ENCODE measurements at regions not wholly inside any gene's neighbourhood (a gene's known extent, or its start where the extent isn't known, plus 50 kb on each side); places are given as distances from the start of the nearest gene placed in this dataset.
"Not testable (repeated sequence)": the region's sequence is repeated elsewhere in the genome, so short reads cannot be mapped to it uniquely, and the experiment has no call there.

DNA sequence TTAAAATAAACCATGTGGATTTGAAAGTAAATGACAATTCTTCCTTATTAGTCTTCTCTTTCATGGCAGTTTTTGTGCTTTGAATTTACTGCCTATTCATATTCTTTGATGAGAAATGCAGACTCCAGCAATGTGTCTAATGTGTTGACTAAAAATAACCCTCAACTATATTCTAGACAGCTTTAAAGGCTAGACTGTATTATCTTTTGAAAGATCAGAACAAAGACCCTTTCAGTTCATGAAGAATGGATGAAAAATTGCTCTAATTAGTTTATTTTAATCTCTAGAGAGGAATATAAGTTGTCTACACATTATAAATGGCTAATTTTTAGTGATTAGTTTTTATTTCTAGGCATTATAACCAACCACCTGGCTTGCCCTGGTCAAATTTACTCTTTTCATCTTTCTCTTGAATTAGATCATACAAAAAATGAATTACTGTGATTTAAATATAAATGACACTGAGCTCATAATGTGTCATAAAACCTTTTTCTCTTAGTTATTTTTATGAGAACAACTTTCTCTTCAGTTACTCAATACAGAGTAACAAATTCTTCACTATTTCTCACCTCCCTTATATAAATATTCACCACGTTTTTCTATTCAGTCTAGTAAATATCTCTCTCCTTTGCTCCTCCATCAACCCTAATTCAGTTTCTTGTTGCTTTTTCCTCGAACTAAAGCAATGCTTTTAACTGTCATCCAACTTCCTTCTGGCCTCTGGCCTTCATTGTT lies 428.5 kb upstream of the TMPRSS15 start:
- ChIA-PET CTCF (no interaction called here), POLR2A (no interaction called here)
- H3K4me3 Mint-ChIP-seq = no peak overlapping the region
- no peaks in the 10 kb centered on the region for H3K27me3 Mint-ChIP-seq
- peaks cover 16% of the 10 kb centered on the region for H3K9me3 Mint-ChIP-seq
- no peak for DNase-seq
- no peaks in the 10 kb centered on the region for H3K36me3 Mint-ChIP-seq (ENCODE audit: low read depth)
- H3K4me1 Mint-ChIP-seq = no peaks in the 10 kb centered on the region
- H3K27ac Mint-ChIP-seq = no peak overlapping the region

DNA sequence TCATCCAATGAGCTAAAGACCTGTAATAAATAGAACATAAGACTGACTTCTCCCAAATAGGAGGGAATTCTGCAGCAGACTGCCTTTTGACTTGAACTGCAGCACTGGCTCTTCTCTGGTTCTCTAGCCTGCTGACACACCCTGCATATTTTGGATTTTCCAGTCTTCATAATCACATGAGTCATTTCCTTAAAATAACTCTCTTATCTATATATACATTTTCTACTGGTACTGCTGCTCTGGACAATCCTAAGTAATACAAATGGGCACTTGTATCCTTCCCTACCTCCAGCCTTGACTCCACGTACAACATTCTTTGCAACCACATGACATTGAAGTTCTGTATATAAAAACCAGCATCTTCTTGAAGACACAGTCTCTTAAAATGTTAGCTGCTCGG lies 429.4 kb upstream of the TMPRSS15 start:
- H3K36me3 Mint-ChIP-seq (ENCODE audit: low read depth) = no peaks in the 10 kb centered on the region
- CTCF ChIA-PET = no interaction called here
- H3K4me1 Mint-ChIP-seq = no peaks in the 10 kb centered on the region
- no peak overlapping the region for H3K27ac Mint-ChIP-seq
- peaks cover 16% of the 10 kb centered on the region for H3K9me3 Mint-ChIP-seq
- POLR2A ChIA-PET = no interaction called here
- DNase-seq = no peak
- no peaks in the 10 kb centered on the region for H3K27me3 Mint-ChIP-seq
- no peak overlapping the region for H3K4me3 Mint-ChIP-seq

DNA sequence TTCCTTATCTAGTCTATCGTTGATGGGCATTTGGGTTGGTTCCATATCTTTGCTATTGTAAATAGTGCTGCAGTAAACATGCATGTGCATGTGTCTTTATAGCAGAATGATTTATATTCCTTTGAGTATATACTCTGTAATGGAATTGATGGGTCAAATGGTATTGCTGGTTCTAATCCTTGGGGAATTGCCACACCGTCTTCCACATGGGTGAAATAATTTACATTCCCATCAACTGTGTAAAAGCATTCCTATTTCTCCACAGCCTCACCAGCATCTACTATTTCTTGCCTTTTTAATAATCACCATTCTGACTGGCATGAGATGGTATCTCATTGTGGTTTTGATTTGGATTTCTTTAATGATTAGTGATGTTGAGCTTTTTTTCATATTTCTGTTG lies 430.5 kb upstream of the TMPRSS15 start:
- DNase-seq; H3K4me1 Mint-ChIP-seq; H3K27ac Mint-ChIP-seq; H3K4me3 Mint-ChIP-seq; CTCF ChIA-PET; POLR2A ChIA-PET; H3K36me3 Mint-ChIP-seq (ENCODE audit: low read depth); H3K27me3 Mint-ChIP-seq: not testable (repeated sequence)
- H3K9me3 Mint-ChIP-seq = peaks cover 16% of the 10 kb centered on the region

DNA sequence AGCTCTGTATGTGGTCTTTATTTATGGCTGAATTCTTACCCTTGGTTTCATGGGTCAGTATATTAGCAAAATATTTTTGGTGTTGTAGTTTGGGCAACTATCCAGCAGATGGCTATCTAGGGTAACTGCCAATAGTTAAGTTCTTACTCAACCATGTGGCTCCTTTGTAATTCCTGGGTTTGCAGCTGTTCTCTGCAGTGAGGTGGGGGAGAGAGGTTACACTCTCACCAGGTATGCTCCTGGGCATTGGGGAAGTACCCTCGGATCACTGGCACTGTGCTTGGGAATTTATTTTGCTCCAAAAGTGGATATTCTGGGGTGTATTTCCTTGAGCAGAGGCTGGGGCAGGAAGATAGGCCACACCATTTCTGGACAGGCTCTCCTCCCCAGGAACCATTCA lies 436.7 kb upstream of the TMPRSS15 start:
- POLR2A ChIA-PET = no interaction called here
- H3K27me3 Mint-ChIP-seq = no peaks in the 10 kb centered on the region
- no peaks in the 10 kb centered on the region for H3K4me1 Mint-ChIP-seq
- no peak overlapping the region for H3K27ac Mint-ChIP-seq
- H3K4me3 Mint-ChIP-seq = no peak overlapping the region
- no peak for DNase-seq
- CTCF ChIA-PET = no interaction called here
- H3K9me3 Mint-ChIP-seq = peaks cover 7% of the 10 kb centered on the region
- no peaks in the 10 kb centered on the region for H3K36me3 Mint-ChIP-seq (ENCODE audit: low read depth)

DNA sequence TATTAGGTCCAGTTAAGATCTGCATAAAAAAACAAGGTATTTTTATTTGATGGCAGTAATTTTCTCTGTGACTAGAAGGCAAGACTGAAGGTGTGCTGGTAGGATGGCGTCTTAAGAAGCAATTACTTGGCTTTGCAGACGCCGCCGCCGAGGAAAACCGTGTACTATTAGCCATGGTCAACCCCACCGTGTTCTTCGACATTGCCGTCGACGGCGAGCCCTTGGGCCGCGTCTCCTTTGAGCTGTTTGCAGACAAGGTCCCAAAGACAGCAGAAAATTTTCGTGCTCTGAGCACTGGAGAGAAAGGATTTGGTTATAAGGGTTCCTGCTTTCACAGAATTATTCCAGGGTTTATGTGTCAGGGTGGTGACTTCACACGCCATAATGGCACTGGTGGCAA lies 454.0 kb upstream of the TMPRSS15 start:
- POLR2A ChIA-PET; H3K4me3 Mint-ChIP-seq; CTCF ChIA-PET; H3K36me3 Mint-ChIP-seq (ENCODE audit: low read depth); H3K27ac Mint-ChIP-seq; H3K4me1 Mint-ChIP-seq; H3K27me3 Mint-ChIP-seq; DNase-seq: not testable (repeated sequence)
- H3K9me3 Mint-ChIP-seq = peaks cover 16% of the 10 kb centered on the region

DNA sequence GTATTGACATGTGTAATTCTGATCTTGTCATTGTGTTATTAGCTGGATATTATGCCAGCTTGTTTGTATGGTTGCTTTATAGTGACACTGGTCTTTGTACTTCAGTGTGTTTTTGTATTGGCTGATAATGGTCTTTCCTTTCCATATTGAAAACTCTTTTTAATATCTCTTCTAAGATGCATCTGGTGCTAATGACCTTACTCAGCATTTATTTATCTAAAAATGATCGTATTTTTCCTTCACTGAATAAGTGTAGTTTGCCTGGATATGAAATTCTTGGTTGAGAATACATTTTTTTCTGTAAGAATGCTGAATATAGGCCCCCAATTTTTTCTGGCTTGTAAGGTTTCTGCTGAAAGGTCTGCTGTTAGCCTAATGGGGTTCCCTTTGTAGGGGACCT lies 465.5 kb upstream of the TMPRSS15 start:
- Mint-ChIP-seq H3K4me1 (no peaks in the 10 kb centered on the region), H3K27me3 (no peaks in the 10 kb centered on the region), H3K4me3 (no peak overlapping the region), H3K9me3 (peaks cover 12% of the 10 kb centered on the region), H3K36me3 (ENCODE audit: low read depth) (no peaks in the 10 kb centered on the region), H3K27ac (no peak overlapping the region)
- CTCF ChIA-PET = no interaction called here
- POLR2A ChIA-PET = no interaction called here
- DNase-seq = no peak

DNA sequence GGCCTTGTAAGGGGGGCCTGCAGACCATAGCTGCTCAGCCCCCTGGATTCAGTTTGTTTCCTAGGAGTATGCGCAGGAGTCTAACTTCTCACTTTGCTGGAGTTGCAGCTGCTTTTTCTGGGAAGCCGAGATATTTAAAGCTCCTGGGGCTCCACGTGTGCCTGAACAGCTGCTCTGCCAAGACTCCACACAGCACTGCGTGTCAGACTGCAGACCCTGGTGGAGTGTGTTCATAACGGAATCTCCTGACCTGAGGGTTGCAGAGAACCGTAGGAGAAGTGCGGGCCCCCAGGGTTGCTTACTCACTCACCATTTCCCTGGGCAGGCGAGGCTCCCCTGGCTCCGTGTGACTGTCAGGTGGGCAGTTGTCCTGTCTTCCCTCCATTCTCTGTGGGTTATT lies 474.3 kb upstream of the TMPRSS15 start:
- H3K4me1 Mint-ChIP-seq = no peaks in the 10 kb centered on the region
- peaks cover 12% of the 10 kb centered on the region for H3K9me3 Mint-ChIP-seq
- no peak overlapping the region for H3K27ac Mint-ChIP-seq
- CTCF ChIA-PET = no interaction called here
- DNase-seq = no peak
- no peaks in the 10 kb centered on the region for H3K36me3 Mint-ChIP-seq (ENCODE audit: low read depth)
- no peak overlapping the region for H3K4me3 Mint-ChIP-seq
- H3K27me3 Mint-ChIP-seq = no peaks in the 10 kb centered on the region
- POLR2A ChIA-PET = no interaction called here

DNA sequence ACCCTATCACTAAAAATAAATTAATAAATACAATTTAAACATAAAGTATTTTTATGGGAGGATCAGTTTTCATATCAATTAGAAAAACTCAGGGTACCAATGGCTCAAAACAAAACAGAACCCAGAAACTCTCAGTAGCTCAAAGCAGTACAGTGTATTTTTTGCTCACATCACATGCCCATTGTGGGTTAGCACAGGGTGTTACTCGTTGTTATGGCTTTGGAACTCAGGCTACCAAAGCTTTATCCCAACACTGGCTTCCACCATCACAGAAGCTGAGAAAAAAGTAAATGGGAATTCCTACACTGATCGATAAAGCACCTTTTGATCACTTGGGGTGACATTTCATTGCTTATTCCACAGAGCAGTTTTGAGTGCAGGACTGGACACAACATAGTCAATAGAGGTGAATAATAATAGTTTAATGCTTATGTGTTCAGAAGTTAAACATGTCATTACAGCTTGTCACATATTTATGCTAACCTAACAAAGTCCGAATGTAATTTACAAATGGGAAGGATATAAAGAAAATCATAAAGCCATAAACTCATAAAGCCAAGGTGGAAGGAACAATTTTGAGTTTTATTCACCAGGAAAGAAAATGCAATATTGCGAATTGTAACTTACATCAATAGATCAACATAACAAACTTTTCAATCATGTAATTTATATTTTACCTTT lies 484.5 kb upstream of the TMPRSS15 start:
- DNase-seq = no peak
- H3K27ac Mint-ChIP-seq = no peak overlapping the region
- no peaks in the 10 kb centered on the region for H3K27me3 Mint-ChIP-seq
- CTCF ChIA-PET = no interaction called here
- no peaks in the 10 kb centered on the region for H3K4me1 Mint-ChIP-seq
- H3K4me3 Mint-ChIP-seq = no peak overlapping the region
- H3K9me3 Mint-ChIP-seq = peaks cover 19% of the 10 kb centered on the region
- POLR2A ChIA-PET = no interaction called here
- H3K36me3 Mint-ChIP-seq (ENCODE audit: low read depth) = no peaks in the 10 kb centered on the region

DNA sequence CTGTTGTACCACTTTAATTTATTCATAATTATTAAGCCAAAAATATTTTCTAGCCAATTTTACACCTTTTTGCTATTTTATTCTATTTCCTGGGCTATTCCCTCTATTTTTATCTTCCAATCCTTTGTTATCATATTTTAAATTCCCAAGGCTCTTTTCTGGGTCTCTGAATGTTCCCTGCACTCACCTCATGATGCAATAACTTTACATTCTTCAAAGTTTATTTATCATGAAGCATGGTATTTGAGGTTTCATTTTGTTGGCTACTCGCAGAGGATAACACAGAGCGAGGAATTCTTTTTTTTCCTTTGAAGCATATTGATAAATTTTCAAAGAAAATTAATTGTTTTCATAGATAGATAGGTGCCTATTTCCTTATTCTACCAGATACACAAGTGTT lies 489.8 kb upstream of the TMPRSS15 start:
- Mint-ChIP-seq H3K27ac (no peak overlapping the region), H3K36me3 (ENCODE audit: low read depth) (no peaks in the 10 kb centered on the region)
- CTCF ChIA-PET = no interaction called here

DNA sequence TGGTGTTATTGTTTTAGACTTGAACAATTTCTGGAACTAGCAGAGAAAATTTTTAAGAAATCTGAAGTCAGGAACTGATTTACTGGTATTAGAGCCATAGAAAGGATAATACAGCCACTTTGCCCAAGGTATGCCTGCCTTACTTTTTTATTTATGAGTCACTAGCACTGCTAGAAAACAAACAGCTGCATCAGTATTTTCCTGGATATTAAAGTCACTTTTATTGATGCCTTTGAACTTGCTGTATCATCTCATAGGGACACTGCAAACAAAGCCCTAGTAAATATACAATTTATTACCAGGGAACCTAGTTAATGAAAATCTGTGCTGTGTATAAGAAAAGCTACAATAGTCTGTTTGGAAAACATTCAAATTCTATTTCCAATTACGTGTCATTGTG lies 490.8 kb upstream of the TMPRSS15 start:
- Mint-ChIP-seq H3K27me3 (no peaks in the 10 kb centered on the region), H3K36me3 (ENCODE audit: low read depth) (no peaks in the 10 kb centered on the region), H3K9me3 (peaks cover 10% of the 10 kb centered on the region), H3K27ac (no peak overlapping the region), H3K4me3 (no peak overlapping the region), H3K4me1 (no peaks in the 10 kb centered on the region)
- no peak for DNase-seq
- ChIA-PET POLR2A (no interaction called here), CTCF (no interaction called here)

More for the DNA sequence above, 489.8 kb upstream of the TMPRSS15 start:
- Mint-ChIP-seq H3K9me3 (peaks cover 10% of the 10 kb centered on the region), H3K27me3 (no peaks in the 10 kb centered on the region), H3K4me3 (no peak overlapping the region), H3K4me1 (no peaks in the 10 kb centered on the region)
- POLR2A ChIA-PET = no interaction called here
- DNase-seq = no peak

DNA sequence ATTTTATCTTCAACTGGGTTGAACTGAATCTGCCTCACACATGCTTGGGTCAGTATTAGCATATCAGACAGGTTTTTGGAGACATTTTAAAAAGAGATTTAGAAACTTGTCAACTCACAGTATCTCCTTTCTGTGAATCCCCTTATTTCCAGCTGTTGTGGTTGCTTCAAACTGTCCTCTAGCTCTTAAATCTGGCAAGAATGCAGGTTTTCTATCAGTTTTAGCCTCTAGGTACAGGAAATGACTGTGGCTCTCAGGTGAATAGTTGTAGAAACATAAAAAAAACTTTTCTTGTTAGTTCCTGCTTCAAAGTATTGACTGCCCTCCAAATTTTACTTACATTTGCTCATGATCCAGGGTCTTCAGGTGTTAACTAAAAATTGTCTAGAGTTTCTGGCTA lies 495.7 kb upstream of the TMPRSS15 start:
- Mint-ChIP-seq H3K27ac (no peak overlapping the region), H3K4me3 (no peak overlapping the region), H3K9me3 (peaks cover 8% of the 10 kb centered on the region), H3K27me3 (no peaks in the 10 kb centered on the region), H3K36me3 (ENCODE audit: low read depth) (no peaks in the 10 kb centered on the region), H3K4me1 (no peaks in the 10 kb centered on the region)
- CTCF ChIA-PET = no interaction called here
- POLR2A ChIA-PET = no interaction called here
- no peak for DNase-seq

DNA sequence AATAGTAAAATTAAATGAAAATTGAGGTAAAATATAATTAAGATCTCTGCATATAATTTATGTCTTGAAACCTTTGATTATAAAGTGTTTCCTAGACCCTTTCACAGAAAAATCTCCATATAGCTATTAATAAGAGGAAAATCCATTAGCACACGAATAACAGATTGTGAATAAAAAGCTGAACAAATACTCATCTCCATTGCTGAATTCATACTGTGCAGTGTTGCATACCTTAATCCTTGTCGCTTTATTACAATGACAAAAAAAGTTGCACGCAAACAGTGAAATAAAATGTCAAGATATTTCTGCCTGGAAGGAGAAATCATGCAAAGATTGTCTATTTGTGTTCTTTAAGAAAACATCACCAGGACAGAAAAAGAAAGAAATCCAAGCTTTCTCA lies 499.1 kb upstream of the TMPRSS15 start:
- ChIA-PET POLR2A (no interaction called here), CTCF (no interaction called here)
- Mint-ChIP-seq H3K27ac (no peak overlapping the region), H3K36me3 (ENCODE audit: low read depth) (no peaks in the 10 kb centered on the region), H3K4me1 (no peaks in the 10 kb centered on the region), H3K27me3 (no peaks in the 10 kb centered on the region), H3K9me3 (peaks cover 6% of the 10 kb centered on the region), H3K4me3 (no peak overlapping the region)
- DNase-seq = no peak

DNA sequence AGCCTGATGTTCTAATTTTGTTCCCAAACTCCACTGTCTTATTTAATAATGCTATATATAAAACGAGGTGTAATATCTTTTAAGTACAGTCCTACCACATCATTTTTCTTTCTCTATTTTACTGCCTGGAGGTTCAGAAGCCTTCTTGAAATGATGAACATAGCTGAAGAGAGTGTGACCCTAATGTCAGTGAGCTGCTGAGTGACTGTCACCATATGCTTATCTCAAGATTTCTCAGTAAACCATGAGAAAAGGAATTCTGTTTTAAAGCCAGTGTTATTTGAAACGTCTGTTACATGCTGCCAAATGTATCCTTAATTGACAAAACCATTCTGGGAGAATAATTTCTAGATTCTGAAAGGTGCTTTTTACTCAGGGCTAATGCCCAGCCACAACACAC lies 503.5 kb upstream of the TMPRSS15 start:
- Mint-ChIP-seq H3K36me3 (ENCODE audit: low read depth) (no peaks in the 10 kb centered on the region), H3K27ac (no peak overlapping the region), H3K27me3 (no peaks in the 10 kb centered on the region), H3K4me1 (no peaks in the 10 kb centered on the region), H3K4me3 (no peak overlapping the region), H3K9me3 (peaks cover 9% of the 10 kb centered on the region)
- POLR2A ChIA-PET = no interaction called here
- CTCF ChIA-PET = no interaction called here
- DNase-seq = no peak

DNA sequence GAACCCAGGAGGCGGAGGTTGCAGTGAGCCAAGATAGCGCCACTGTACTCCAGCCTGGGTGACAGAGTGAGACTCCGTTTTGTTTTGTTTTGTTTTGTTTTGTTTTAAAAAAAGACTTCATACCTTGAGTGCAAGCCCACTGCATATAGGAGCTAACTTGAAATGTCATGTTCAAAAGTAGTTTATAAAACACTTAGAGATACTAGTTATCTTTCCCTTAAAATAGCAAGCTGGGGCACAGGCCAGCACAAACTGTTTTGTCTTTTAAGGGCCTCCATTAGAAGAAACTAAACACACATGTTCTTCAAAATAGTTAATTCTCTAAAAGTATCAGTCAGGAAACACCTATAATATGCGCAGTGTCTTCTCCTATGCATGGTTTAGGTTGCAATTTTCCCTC lies 505.1 kb upstream of the TMPRSS15 start:
- DNase-seq = no peak
- ChIA-PET POLR2A (no interaction called here), CTCF (no interaction called here)
- Mint-ChIP-seq H3K27ac (no peak overlapping the region), H3K36me3 (ENCODE audit: low read depth) (no peaks in the 10 kb centered on the region), H3K4me3 (no peak overlapping the region), H3K4me1 (no peaks in the 10 kb centered on the region), H3K9me3 (peaks cover 9% of the 10 kb centered on the region), H3K27me3 (no peaks in the 10 kb centered on the region)

Measured in activated CD4-positive, alpha-beta memory T cell treated with anti-CD3 and anti-CD28 coated beads, Interleukin-2, amount 10 ng/mL, durations not matched to agents 7 days and 5 days (primary cell).